ENCODE measurements at regions not wholly inside any gene's neighbourhood (a gene's known extent, or its start where the extent isn't known, plus 50 kb on each side); places are given as distances from the start of the nearest gene placed in this dataset.

- TF ChIP-seq CTCF (IDR thresholded peaks at IDR 0.05) (no peak), CREB1 (CRISPR knock-in tag; IDR thresholded peaks at IDR 0.05) (no peak), TP53 (CRISPR knock-in tag; IDR thresholded peaks at IDR 0.05) (no peak), ELF4 (CRISPR knock-in tag; IDR thresholded peaks at IDR 0.05; ENCODE audit: low read depth) (no peak), NFYB (CRISPR knock-in tag; conservative IDR thresholded peaks at IDR 0.05; ENCODE audit: low read depth) (no peak), FOXJ3 (CRISPR knock-in tag; IDR thresholded peaks at IDR 0.05; ENCODE audit: borderline replicate concordance) (no peak), JUN (CRISPR knock-in tag; IDR thresholded peaks at IDR 0.05) (no peak), NR2C2 (CRISPR knock-in tag; IDR thresholded peaks at IDR 0.05) (no peak), ARID4B (CRISPR knock-in tag; IDR thresholded peaks at IDR 0.05; ENCODE audit: borderline replicate concordance) (no peak)
Measured at GRCh38 chr13:89238496-89238895, 1567.3 kb downstream of the SLITRK5 start.
